GM13976 (cell line): ENCODE measurements at regions not wholly inside any gene's neighbourhood (a gene's known extent, or its start where the extent isn't known, plus 50 kb on each side); places are given as distances from the start of the nearest gene placed in this dataset.

Source experiments
- DNase-seq: peaks from one replicate; pipeline ENCODE4 v3.0.0; 2012; ENCODE audit warnings: low spot score
- in situ Hi-C: fragments of 300-500 bp; cut with MboI; formaldehyde crosslinking; loops from one replicate; pipeline ENCODE4 v1.12.0; 2022; ENCODE audit warnings: low sequenced_read_pairs, mixed read lengths, inconsistent platforms; ENCODE audit not compliant: unreplicated experiment
- TF ChIP-seq, protein P1 (sequence below): IDR thresholded peaks from 2 replicates; pipeline ENCODE4 v1.5.1; 2012; ENCODE audit warnings: borderline replicate concordance, mild to moderate bottlenecking; ENCODE audit not compliant: insufficient read depth; ENCODE audit errors: extremely low read depth, missing control alignments, control extremely low read depth

DNA sequence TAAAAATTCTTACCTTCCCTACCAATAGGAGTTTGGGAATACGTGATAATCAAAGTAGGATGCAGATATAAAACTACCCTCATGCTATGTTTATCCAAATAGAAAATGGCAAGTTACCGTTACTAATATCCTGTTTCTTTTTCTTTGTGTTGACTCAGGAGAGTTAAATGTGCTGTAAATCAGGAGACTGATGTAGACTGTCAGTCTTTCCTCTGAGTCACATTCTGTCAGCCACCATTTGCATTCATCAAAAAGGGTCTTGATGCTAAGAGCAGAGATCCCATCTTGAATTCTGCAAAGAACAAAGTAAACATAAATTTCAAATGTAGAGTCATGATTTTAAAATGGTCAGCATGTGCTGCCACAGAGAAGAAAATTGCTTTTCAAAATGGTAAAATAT, 712.8 kb downstream of the SOCS6 start:
- in situ Hi-C loops: no loop called here
- DNase-seq: no peak
- TF ChIP-seq, protein P1, sequence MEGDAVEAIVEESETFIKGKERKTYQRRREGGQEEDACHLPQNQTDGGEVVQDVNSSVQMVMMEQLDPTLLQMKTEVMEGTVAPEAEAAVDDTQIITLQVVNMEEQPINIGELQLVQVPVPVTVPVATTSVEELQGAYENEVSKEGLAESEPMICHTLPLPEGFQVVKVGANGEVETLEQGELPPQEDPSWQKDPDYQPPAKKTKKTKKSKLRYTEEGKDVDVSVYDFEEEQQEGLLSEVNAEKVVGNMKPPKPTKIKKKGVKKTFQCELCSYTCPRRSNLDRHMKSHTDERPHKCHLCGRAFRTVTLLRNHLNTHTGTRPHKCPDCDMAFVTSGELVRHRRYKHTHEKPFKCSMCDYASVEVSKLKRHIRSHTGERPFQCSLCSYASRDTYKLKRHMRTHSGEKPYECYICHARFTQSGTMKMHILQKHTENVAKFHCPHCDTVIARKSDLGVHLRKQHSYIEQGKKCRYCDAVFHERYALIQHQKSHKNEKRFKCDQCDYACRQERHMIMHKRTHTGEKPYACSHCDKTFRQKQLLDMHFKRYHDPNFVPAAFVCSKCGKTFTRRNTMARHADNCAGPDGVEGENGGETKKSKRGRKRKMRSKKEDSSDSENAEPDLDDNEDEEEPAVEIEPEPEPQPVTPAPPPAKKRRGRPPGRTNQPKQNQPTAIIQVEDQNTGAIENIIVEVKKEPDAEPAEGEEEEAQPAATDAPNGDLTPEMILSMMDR: no peak

DNA sequence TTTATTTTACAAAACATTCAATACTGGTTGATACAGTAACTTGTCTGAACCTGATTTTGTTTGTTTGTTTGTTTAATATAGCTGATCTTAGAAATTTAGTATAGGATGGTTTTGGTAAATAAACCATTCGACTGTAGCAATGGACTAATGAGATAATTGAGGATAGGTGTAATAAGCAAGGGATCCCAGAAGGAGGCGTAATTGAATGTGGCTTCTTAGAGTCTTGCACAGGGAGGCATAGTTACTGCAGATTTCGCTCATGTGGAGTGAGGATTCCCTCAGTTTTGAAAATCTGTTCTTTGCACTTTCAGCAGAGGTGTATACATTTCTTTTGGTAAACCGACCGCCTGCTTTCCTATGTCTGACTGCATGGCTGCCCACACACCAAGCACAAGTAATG, 709.6 kb downstream of the SOCS6 start:
- DNase-seq: no peak
- in situ Hi-C loops: no loop called here
- TF ChIP-seq, protein P1: no peak

DNA sequence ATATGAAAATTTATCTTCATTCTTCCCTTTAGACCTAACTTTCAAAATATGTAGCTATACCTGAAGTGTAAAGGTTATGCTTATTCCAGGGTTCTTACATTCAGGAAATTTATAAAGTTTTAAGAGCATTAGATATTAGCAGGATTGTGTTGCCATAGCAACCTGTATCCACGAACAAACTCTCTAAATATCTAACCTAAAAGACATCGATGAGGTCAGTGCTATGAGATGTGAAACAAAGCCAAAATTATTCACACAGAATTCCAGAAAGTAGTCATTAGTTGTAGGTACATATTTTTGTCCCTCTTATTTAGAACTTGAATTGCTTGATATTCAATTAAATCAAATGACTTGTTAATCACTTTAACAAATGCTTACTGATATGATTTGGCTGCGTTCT, 705.3 kb downstream of the SOCS6 start:
- DNase-seq: no peak
- in situ Hi-C loops: no loop called here
- TF ChIP-seq, protein P1: no peak

DNA sequence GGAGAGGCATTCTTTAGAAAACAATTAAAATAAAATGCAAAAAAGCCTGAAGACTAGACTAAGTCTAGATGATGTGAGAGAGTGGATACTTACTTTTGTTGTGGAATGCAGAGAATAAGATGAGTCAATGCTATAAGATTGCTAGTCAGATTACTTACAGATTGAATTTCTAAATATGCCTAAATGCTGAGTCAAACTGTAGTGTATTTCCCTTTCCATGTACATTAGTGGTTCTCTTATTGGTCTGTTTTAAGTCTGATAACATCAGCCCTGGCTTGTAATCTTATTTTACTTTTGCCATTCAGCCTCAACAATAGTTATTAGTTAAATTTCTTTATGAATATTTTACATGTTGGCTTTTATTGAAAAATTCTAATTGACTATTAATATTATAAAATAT, 702.7 kb downstream of the SOCS6 start:
- TF ChIP-seq, protein P1: no peak
- DNase-seq: no peak
- in situ Hi-C loops: no loop called here

DNA sequence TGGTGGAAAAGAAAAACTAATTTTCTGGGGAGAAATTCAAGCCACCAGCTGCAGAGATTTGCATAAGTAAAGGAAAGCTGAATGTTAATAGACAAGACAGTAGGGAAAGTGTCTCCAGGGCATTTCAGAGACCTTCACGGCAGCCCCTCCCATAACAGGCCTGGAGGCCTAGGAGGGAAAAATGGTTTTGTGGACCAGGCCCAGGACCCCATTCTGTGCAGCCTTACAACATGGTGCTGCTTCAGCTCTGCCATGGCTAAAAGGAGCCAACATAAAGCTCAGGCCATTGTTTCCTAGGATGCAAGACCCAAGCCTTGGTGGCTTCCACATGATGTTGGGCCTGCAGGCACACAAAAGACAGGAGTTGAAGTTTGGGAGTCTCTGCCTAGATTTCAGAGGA, 697.1 kb downstream of the SOCS6 start:
- in situ Hi-C loops: no loop called here
- TF ChIP-seq, protein P1: no peak

DNA sequence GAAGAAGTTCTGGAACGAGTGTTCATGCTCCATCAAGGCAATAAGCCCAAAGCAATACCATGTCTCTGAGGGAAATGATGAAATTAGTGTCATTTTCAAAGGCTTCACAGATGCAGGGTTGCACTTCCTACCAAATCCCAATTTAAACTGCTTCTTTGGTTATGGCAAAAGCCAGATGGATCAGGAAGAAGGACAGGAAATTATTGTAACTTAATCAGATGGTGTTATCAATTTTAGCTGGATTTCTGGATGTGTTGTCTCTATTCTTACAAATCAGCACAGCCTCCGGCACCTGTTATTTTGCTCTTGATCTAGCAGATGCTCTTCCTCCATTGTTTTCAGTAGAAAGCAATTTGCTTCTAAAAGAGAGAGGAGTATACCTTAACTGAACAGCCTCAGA, 693.4 kb downstream of the SOCS6 start:
- TF ChIP-seq, protein P1: no peak
- in situ Hi-C loops: no loop called here
- no peak for DNase-seq

More for the DNA sequence above, 697.1 kb downstream of the SOCS6 start:
- no peak for DNase-seq
